IMR-90 (cell line): ENCODE measurements at regions not wholly inside any gene's neighbourhood (a gene's known extent, or its start where the extent isn't known, plus 50 kb on each side); places are given as distances from the start of the nearest gene placed in this dataset.

Source experiments
- BHLHE40 ChIP-seq: fragments of 150-350 bp; IDR thresholded peaks from 2 replicates; pipeline ENCODE4 v1.6.1; 2016; ENCODE audit warnings: mild to moderate bottlenecking, low read depth, low read length
- MAFK ChIP-seq: IDR thresholded peaks from 2 replicates; pipeline ENCODE4 v1.6.1; 2012; ENCODE audit warnings: low read depth, low read length, improper control_type of control experiment
- MXI1 ChIP-seq: IDR thresholded peaks from 2 replicates; pipeline ENCODE4 v1.6.1; 2012; ENCODE audit warnings: low read depth, mild to moderate bottlenecking, low read length, moderate library complexity, borderline replicate concordance
- TF ChIP-seq, protein P1 (sequence below): conservative IDR thresholded peaks from 2 replicates; pipeline ENCODE4 v1.5.1; 2012; ENCODE audit warnings: mild to moderate bottlenecking, low read depth, low read length, improper control_type of control experiment

DNA sequence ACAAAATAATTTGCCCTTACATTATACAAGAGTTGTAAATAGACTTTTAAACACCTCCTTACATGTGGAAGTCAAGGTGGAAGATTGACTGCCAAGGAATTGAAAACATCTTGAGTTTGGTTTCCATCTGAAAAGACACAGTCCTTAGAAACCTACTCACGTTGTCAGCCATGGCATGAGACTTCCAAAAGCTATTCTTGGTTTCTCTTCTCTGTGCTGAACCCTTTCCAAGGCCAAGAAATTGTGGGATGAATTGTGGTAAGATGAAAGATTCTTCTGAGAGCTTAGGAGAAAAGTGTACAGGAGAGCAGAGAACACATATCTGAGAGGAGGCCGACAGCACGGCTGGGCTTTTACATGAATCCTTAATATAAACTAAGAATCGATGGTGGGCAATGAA is 370.0 kb downstream of the FBXW7 start:
- TF ChIP-seq BHLHE40 (no peak), MXI1 (no peak), MAFK (no peak)
- TF ChIP-seq, protein P1, sequence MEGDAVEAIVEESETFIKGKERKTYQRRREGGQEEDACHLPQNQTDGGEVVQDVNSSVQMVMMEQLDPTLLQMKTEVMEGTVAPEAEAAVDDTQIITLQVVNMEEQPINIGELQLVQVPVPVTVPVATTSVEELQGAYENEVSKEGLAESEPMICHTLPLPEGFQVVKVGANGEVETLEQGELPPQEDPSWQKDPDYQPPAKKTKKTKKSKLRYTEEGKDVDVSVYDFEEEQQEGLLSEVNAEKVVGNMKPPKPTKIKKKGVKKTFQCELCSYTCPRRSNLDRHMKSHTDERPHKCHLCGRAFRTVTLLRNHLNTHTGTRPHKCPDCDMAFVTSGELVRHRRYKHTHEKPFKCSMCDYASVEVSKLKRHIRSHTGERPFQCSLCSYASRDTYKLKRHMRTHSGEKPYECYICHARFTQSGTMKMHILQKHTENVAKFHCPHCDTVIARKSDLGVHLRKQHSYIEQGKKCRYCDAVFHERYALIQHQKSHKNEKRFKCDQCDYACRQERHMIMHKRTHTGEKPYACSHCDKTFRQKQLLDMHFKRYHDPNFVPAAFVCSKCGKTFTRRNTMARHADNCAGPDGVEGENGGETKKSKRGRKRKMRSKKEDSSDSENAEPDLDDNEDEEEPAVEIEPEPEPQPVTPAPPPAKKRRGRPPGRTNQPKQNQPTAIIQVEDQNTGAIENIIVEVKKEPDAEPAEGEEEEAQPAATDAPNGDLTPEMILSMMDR: no peak
